Endothelial cell of umbilical vein (primary cell): ENCODE measurements at regions not wholly inside any gene's neighbourhood (a gene's known extent, or its start where the extent isn't known, plus 50 kb on each side); places are given as distances from the start of the nearest gene placed in this dataset.

Experiments used
- CTCF ChIP-seq, 2 donors: IDR thresholded peaks; 1 replicate in 1 of 2; 2 replicates in 1 of 2; pipeline ENCODE4 v1.5.1; 2011; ENCODE audit warnings: low read length in 2 of 2, mild to moderate bottlenecking in 2 of 2, moderate library complexity in 2 of 2, control low read depth in 1 of 2, inconsistent platforms in 1 of 2, low read depth in 1 of 2; ENCODE audit not compliant: insufficient read depth in 1 of 2; ENCODE audit errors: extremely low read depth in 1 of 2
- EZH2 ChIP-seq: IDR thresholded peaks from 2 replicates; pipeline ENCODE4 v1.6.1; 2012; ENCODE audit warnings: borderline replicate concordance, low read depth, mild to moderate bottlenecking, moderate library complexity, low read length, inconsistent platforms; ENCODE audit not compliant: severe bottlenecking
- JUN ChIP-seq: IDR thresholded peaks from 2 replicates; pipeline ENCODE4 v1.6.1; 2011; ENCODE audit warnings: borderline replicate concordance, low read depth; ENCODE audit not compliant: insufficient read length, insufficient read depth
- MAX ChIP-seq: IDR thresholded peaks from 2 replicates; pipeline ENCODE4 v1.6.1; 2011; ENCODE audit not compliant: insufficient read depth, insufficient read length
- MYC ChIP-seq: IDR thresholded peaks from one replicate; pipeline ENCODE4 v1.6.1; 2011; ENCODE audit warnings: mild to moderate bottlenecking, low read depth, low read length
- POLR2A ChIP-seq: IDR thresholded peaks from 2 replicates; pipeline ENCODE4 v1.6.1; 2012; ENCODE audit warnings: low read depth, mild to moderate bottlenecking, control low read depth, low read length
- POLR2AphosphoS5 ChIP-seq: IDR thresholded peaks from 2 replicates; pipeline ENCODE4 v1.6.1; 2012; ENCODE audit warnings: low read depth, mild to moderate bottlenecking, control low read depth, low read length, moderate library complexity; ENCODE audit not compliant: insufficient read depth

GRCh38 chr10:1854271-1854670, 116.9 kb upstream of the ADARB2 start:
- TF ChIP-seq MYC = no peak
- TF ChIP-seq CTCF (IDR thresholded peaks at IDR 0.05; ENCODE audit: extremely low read depth in 1 of 2, insufficient read depth in 1 of 2, low read depth in 1 of 2, low read length in 2 of 2) = no peak
- TF ChIP-seq EZH2 = no peak
- TF ChIP-seq JUN = no peak
- TF ChIP-seq MAX = no peak
- no peak for TF ChIP-seq POLR2AphosphoS5
- no peak for TF ChIP-seq POLR2A
